Body of pancreas (tissue), 4 donors: ENCODE measurements at regions not wholly inside any gene's neighbourhood (a gene's known extent, or its start where the extent isn't known, plus 50 kb on each side); places are given as distances from the start of the nearest gene placed in this dataset.

Experiments used
- POLR2A ChIP-seq, 3 donors: fragments of 450-650 bp; IDR thresholded peaks; one replicate each; pipeline ENCODE4 v1.6.1; 2016; ENCODE audit warnings: antibody characterized with exemption in 3 of 3, mild to moderate bottlenecking in 2 of 3
- TF ChIP-seq, protein P1 (sequence below), 7 experiments: fragments of 450-650 bp in 4 of 7; fragments of 200-600 bp in 3 of 7; sonication (generic) in 3 of 7; IDR thresholded peaks; one replicate each; pipeline ENCODE4 v1.5.1; 2016 to 2019; ENCODE audit warnings: antibody characterized with exemption in 7 of 7

GRCh38 chr2:193228276-193228675, 1033.5 kb upstream of the TMEFF2 start:
- TF ChIP-seq, protein P1, sequence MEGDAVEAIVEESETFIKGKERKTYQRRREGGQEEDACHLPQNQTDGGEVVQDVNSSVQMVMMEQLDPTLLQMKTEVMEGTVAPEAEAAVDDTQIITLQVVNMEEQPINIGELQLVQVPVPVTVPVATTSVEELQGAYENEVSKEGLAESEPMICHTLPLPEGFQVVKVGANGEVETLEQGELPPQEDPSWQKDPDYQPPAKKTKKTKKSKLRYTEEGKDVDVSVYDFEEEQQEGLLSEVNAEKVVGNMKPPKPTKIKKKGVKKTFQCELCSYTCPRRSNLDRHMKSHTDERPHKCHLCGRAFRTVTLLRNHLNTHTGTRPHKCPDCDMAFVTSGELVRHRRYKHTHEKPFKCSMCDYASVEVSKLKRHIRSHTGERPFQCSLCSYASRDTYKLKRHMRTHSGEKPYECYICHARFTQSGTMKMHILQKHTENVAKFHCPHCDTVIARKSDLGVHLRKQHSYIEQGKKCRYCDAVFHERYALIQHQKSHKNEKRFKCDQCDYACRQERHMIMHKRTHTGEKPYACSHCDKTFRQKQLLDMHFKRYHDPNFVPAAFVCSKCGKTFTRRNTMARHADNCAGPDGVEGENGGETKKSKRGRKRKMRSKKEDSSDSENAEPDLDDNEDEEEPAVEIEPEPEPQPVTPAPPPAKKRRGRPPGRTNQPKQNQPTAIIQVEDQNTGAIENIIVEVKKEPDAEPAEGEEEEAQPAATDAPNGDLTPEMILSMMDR (IDR thresholded peaks at IDR 0.05): no peak
- TF ChIP-seq POLR2A (IDR thresholded peaks at IDR 0.05): no peak
